GM18868 (cell line): ENCODE measurements at regions not wholly inside any gene's neighbourhood (a gene's known extent, or its start where the extent isn't known, plus 50 kb on each side); places are given as distances from the start of the nearest gene placed in this dataset.
A peak's percentile ranks its signal among the peaks of the same experiment; 100 is the strongest.

Experiments
- ATAC-seq: cut with Tn5 transposase; IDR thresholded peaks from one replicate; pipeline ENCODE4 v1.9.1; 2021; ENCODE audit warnings: mild to moderate bottlenecking, moderate library complexity; ENCODE audit not compliant: unreplicated experiment

DNA sequence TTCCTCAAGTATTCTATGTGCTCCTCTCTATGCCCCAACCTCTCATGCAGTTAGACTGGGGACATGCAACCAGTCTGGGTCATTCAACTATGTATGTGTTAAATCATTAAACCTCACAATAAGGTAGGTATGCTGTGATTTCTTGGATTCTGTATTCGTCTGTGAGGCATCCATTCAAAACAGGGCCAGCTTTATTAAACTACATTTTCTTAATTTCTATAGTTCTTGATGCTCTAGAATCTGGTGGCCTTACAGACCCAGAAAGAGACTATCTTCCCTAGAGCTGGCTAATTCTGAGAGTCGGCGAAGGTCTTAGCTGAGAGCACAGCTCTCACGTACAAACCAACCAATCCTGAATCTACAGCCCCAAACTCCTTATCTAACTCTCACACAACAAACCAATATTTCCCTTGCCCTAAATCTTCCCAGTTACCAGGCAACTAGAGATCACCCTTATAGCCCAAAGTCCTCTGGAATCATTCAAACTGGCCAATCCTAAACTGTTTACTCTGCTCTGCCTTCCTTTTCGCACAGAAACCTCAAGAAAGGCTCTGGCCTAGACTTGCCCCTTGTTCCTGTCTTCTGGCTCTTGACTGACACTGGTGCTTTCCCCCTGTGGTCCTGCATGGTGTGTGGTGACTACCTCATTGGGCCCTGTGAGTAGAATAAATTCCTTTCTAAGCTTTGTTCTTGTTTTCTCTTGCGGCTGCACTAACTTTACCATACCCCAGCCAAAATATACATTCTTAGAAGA, 203.5 kb upstream of the TET2 start:
- peak; percentile 95 for ATAC-seq

- ATAC-seq, result no peak
Measured at GRCh38 chr4:104944596-104944995, 202.1 kb upstream of the TET2 start.

DNA sequence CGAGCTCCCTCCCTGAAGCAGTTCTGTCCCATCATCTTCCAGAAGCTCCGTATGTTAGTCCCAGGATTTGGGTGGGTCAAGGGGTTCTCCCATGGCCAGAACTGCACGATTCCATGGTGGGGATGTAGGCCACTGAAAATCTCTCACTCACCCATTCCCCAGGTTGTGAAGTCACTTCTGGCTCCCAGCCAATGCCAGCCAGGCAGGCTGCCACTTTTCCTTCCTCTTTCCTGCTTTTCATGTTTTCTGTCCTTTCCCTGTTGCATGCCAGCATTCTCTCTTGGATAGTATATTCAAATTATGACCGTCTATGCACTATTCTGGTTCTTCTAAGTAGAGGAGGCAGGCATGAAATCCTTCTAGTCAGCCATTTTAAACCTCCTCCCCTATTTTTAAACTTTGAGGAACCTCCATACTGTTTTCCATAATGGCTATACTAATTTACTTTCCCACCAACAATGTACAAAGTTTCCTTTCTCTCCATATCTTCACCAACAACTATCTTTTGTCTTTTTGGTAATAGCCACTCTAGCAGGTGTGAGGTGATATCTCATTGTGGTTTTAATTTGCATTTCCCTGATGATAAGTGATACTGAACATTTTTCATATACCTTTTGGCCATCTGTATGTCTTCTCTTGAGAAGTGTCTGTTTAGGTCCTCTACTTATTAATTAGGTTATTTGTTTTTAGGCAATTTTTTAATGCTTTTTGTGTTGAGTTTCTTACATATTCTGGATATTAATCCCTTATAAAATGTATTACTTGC, 182.1 kb upstream of the TET2 start:
- no peak for ATAC-seq

GRCh38 chr4:104966349-104967033, 180.2 kb upstream of the TET2 start:
- peak; percentile 97 for ATAC-seq

DNA sequence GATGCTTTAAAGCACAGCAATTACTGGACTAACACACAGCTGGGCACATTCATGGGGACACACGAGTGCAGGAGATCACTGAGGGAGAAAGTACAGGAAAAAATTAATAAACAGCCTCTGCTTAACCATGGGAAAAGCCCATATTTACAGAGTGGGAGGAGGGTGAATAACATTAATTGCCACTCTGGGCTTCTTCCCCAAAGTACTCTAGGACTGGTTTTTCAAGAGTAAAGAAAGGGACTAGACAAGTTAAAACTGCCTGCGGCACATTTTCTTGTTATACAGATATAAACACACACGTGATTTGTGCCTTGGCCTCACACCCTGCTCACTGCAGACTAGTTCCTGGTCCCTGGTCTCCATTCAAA, 179.7 kb upstream of the TET2 start:
- peak; percentile 39 for ATAC-seq

- ATAC-seq, result no peak
Measured at GRCh38 chr4:104969394-104970082, 177.1 kb upstream of the TET2 start.

DNA sequence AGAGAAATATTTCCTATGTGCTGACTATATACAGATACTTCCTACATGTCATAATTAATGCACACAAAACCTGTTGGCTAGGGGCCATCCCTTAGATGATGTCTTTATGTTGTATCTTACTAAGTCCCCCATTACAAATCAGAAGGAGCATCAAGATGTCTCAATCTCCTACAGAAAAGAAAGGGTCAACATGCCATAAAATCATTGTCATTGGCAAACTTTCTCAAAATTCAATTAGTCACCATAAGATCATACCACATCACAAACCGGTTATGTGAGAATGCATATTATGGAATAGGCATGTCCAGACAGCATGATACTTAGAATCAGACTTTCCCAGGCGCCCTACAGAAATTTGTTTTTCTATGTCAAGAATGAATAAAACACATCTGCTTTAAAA, 175.2 kb upstream of the TET2 start:
- ATAC-seq, result no peak

DNA sequence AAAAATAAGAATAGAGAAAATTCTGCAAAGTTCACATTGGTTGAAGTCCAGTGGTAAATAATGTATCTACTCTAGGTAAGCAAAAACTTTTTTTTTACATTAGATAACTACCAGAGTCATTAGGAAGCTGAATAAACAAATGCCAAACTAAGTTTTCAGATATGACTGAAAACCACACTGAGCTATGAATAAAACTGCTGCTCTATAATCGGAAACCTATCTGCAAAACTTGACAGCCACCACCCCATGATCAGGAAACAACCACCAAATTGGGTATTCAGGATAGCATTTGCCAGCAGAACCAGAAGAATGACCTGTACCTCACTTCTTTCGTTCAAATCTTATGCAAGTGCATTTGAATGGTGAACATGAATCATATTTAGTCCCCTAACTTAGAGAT, 173.0 kb upstream of the TET2 start:
- peak; percentile 53 for ATAC-seq

DNA sequence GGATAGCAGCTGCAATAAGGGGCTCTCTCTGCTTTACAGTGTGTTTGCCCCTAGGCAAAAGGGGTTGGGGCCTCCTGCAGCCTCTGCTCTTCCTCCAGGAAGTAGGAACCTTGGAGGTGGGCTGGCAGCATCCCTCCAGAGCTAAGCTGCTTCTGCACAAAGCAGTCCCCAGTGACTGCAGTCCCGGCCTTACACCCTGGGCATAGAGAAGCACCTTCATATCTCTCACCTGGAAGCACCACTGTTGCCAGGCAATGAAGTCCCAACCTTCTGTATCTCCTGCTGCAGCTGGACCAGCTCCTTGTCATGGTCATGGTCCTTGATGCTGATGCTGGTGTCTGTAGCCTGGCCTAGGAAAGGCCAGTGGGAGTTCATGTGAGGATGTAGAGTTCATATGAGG, 171.1 kb upstream of the TET2 start:
- no peak for ATAC-seq

GRCh38 chr4:104976262-104976661, 170.4 kb upstream of the TET2 start:
- no peak for ATAC-seq

DNA sequence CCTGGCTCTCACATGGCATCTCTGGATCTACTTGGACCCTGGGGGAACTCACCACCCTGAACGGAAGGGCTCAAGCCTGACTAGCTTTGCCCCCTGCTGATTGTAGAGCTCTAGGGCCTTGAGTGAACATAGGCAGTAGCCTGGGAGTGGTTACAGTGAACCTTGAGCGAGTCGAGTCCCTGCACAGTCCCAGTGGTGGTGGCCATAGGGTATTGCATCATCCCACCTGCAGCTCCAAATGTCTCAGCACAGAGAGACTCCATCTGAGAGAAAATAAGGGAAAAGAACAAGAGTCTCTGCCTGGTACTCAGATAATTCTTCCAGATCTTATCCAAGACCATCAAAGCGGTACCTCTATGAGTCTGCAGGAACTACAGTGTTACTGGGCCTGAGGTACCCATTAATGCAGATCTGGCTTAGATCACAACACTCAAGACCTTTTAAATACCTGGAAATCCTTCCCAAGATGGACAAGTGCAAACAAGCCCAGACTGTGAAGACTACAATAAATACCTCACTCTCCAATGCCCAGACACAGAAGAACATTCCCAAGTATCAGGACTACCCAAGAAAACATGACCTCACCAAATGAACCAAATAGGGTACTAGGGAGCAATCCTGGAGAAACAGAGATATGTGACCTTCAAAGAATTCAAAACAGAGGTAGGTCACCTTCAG, 167.5 kb upstream of the TET2 start:
- ATAC-seq, result no peak

DNA sequence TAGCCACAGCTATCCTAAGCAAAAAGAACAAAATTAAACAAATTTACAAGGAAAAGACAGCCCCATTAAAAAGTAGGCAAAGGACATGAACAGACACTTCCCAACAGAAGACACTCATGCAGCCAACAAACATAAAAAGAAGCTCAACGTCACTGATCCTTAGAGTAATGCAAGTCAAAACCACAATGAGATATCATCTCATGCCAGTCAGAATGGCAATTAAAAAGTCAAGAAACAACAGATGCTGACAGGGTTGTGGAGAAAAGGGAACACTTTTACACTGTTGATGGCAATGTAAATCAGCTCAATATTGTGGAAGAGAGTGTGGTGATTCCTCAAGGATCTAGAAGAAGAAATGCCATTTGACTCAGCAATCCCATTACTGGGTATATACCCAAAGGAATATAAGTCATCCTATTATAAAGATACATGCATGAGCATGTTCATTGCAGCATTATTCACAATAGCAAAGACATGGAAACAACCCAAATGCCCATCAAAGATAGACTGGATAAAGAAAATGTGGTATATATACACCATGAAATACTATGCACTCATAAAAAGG, 163.0 kb upstream of the TET2 start:
- no peak for ATAC-seq

DNA sequence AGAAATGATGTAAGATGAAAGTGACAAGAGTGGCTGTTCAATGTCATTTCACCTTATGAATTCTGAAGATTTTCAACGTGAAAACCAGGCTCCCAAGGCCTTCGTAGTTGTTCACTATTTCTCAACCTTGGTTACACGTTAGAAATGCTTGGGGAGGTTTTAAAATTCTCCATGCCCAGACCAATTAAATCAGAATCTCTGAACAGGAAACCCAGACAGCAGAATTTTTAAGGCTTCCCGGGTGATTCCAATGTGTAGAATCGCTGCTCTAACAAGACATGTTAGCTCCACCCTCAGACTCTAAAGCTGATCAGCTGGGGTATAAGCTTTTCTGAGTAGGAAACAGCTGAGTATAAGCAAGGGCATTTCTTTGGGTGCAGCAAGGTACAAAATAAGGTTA, 160.4 kb upstream of the TET2 start:
- ATAC-seq, result no peak

- no peak for ATAC-seq
Measured at GRCh38 chr4:104989371-104989770, 157.3 kb upstream of the TET2 start.

GRCh38 chr4:105002278-105002677, 144.4 kb upstream of the TET2 start:
- ATAC-seq, result no peak

GRCh38 chr4:105014234-105014633, 132.4 kb upstream of the TET2 start:
- no peak for ATAC-seq

DNA sequence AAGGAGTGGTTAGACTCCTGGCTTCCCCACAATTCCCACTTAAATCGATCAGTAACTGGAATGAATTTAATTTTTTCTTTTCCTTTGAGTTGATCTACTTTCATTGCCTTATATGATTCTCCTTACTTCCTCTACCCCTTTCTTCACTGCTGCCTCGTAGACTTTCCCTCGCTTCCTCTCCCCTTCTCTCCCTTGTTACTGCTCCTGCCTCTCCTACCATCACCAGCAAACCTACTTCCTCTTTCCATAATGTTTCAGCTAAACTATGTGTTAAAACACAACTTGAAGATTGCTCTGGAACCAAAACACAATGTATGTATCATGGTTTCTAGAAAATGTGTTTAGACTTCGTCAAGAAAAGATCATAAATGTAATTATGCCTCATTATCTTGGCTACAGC, 132.0 kb upstream of the TET2 start:
- no peak for ATAC-seq

DNA sequence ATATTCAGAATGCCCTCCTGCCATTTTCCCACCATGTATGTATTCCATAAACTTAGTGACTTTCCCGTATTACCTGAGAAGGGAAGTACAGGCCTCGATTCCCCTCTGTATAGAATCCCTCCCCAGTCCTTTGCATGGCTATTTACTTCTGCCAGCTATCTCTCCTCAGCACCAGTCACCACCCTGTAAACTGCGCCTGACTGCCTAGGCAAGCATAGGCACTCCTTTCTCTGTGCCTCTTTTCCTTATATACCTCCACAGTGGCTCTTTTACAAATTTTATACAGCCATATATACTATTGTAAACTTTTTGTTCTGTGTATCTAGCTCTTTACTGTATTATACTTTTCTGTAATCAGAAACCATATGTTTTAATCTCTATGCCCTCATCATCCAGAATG, 130.9 kb upstream of the TET2 start:
- no peak for ATAC-seq

GRCh38 chr4:105022811-105023667, 123.6 kb upstream of the TET2 start:
- no peak for ATAC-seq

GRCh38 chr4:105023668-105024055, 123.0 kb upstream of the TET2 start:
- ATAC-seq, result no peak
